ENCODE measurements at regions not wholly inside any gene's neighbourhood (a gene's known extent, or its start where the extent isn't known, plus 50 kb on each side); places are given as distances from the start of the nearest gene placed in this dataset.
"Not testable (repeated sequence)": the region's sequence is repeated elsewhere in the genome, so short reads cannot be mapped to it uniquely, and the experiment has no call there.

- DNase-seq, result no peak
Observed at GRCh38 chr3:27779176-27779575, 57.1 kb upstream of the EOMES start.

- no peak for DNase-seq
Observed at GRCh38 chr3:27789420-27789819, 67.3 kb upstream of the EOMES start.

- no peak for DNase-seq
Observed at GRCh38 chr3:27791956-27792355, 69.8 kb upstream of the EOMES start.

- no peak for DNase-seq
Observed at GRCh38 chr3:27792869-27793268, 70.7 kb upstream of the EOMES start.

- no peak for DNase-seq
Observed at GRCh38 chr3:27794211-27794610, 72.1 kb upstream of the EOMES start.

GRCh38 chr3:27796365-27796875, 74.3 kb upstream of the EOMES start:
- DNase-seq, result no peak

GRCh38 chr3:27797773-27798172, 75.7 kb upstream of the EOMES start:
- DNase-seq, result no peak

GRCh38 chr3:27800261-27800660, 78.1 kb upstream of the EOMES start:
- DNase-seq, result no peak

- DNase-seq, result no peak
Observed at GRCh38 chr3:27802425-27802824, 80.3 kb upstream of the EOMES start.

GRCh38 chr3:27802849-27803248, 80.7 kb upstream of the EOMES start:
- no peak for DNase-seq

- DNase-seq, result no peak
Observed at GRCh38 chr3:27805282-27805681, 83.2 kb upstream of the EOMES start.

- DNase-seq, result no peak
Observed at GRCh38 chr3:27813255-27813654, 91.1 kb upstream of the EOMES start.

- DNase-seq, result not testable (repeated sequence)
Observed at GRCh38 chr3:27821609-27822008, 99.5 kb upstream of the EOMES start.

- no peak for DNase-seq
Observed at GRCh38 chr3:27824312-27825200, 102.4 kb upstream of the EOMES start.

GRCh38 chr3:27826448-27826847, 104.3 kb upstream of the EOMES start:
- no peak for DNase-seq

GRCh38 chr3:27827041-27827440, 104.9 kb upstream of the EOMES start:
- DNase-seq, result no peak

- no peak for DNase-seq
Observed at GRCh38 chr3:27840807-27841594, 118.9 kb upstream of the EOMES start.

GRCh38 chr3:27844052-27844675, 122.0 kb upstream of the EOMES start:
- no peak for DNase-seq

- no peak for DNase-seq
Observed at GRCh38 chr3:27847697-27848096, 125.6 kb upstream of the EOMES start.

GRCh38 chr3:27848826-27849225, 126.7 kb upstream of the EOMES start:
- no peak for DNase-seq

- DNase-seq, result no peak
Observed at GRCh38 chr3:27859821-27860220, 137.7 kb upstream of the EOMES start.
